ENCODE measurements at regions not wholly inside any gene's neighbourhood (a gene's known extent, or its start where the extent isn't known, plus 50 kb on each side); places are given as distances from the start of the nearest gene placed in this dataset.

- no peak for DNase-seq
These were observed 450.5 kb upstream of the ACVR2A start for GRCh38 chr2:147394179-147394790.

- no peak for DNase-seq
These were observed 452.6 kb upstream of the ACVR2A start for GRCh38 chr2:147392180-147392579.

- DNase-seq: no peak
These were observed 454.4 kb upstream of the ACVR2A start for GRCh38 chr2:147390475-147390874.

GRCh38 chr2:147389218-147389617, 455.6 kb upstream of the ACVR2A start:
- no peak for DNase-seq

GRCh38 chr2:147388217-147388616, 456.6 kb upstream of the ACVR2A start:
- DNase-seq: no peak

- DNase-seq: no peak
These were observed 458.5 kb upstream of the ACVR2A start for GRCh38 chr2:147386284-147386683.

- no peak for DNase-seq
These were observed 459.2 kb upstream of the ACVR2A start for GRCh38 chr2:147385600-147385999.

GRCh38 chr2:147384659-147385058, 460.2 kb upstream of the ACVR2A start:
- no peak for DNase-seq

DNA sequence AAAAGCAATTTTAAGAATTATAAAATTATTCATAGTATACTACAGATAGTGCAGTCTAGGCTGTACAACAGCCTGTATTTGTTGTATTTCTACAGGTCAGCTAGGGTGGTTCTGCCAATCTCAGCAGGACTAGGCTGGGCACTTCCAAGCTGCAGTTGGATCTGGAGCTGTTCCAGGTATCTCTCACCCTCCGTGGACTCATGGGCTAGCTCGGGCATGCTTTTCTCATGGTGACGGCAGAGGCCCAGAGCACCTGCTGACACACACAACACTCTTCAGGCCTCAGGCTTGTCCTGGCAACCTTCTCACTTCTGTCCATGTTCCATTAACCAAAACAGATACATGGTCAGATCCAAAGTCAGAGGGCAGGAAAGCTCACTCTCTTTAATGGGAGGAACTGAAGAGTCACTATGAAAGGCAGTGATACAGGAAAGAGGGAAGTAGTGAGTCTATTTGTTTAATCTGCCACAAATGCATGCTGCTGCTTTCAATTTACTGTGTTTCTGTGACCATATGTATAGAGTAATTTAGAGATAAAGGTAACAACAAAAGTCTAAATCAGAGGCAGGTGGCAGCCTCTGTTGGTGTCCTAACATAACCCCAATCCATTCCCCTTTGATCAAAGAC, 462.4 kb upstream of the ACVR2A start:
- DNase-seq: peak; percentile 74

DNA sequence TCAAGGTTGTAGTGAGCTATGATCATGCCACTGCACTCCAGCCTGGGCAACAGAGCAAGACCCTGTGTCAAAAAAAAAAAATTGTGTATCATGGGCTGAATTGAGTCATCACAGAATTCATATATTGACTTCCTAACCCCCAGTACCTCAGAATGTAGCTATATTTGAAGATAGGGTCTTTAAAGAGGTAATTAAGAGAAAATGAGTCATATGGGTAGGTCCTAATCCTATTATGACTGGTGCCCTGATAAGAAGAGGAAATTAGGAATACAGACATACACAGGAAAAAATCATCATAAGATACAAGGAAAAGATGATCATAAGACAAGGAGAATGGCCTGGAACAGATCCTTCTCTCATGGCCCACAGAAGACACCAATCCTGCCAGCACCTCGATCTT, 466.4 kb upstream of the ACVR2A start:
- no peak for DNase-seq

DNA sequence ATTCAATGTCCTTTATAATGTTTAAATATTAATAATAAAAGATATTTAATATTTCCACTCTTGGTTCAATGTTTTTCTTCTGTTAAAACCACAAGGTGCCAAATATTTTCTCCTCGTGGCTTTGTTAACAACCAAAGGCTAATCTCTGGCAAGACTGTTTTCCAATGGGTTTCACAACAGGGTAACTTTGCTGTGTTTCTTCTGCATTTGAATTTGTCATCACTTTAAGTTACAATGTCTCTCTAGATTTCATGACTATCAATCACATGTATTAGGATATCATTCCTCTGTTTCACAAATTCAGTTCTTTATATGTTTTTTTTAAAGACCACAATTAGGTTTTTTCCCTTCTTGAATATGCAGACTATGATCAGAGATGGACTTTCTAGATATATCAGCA, 469.8 kb upstream of the ACVR2A start:
- no peak for DNase-seq

DNA sequence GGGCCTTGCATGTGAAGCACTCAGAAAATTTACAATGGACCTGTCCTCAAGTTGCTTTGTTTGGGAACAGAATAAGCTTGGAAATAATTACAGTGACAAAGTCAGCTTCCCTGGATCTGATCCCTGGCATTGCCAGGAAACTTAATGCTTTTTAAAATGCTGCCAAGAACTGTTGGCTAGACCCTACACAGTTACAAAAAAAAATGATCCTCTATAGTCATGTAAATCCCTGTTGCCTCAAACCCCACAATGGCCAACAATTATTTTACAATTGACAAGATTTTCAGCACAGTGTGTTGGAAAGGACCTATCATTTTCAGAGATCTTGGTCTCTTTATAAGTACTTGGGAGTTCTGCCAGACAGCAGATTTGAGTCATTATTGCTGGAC, 470.4 kb upstream of the ACVR2A start:
- DNase-seq: no peak

DNA sequence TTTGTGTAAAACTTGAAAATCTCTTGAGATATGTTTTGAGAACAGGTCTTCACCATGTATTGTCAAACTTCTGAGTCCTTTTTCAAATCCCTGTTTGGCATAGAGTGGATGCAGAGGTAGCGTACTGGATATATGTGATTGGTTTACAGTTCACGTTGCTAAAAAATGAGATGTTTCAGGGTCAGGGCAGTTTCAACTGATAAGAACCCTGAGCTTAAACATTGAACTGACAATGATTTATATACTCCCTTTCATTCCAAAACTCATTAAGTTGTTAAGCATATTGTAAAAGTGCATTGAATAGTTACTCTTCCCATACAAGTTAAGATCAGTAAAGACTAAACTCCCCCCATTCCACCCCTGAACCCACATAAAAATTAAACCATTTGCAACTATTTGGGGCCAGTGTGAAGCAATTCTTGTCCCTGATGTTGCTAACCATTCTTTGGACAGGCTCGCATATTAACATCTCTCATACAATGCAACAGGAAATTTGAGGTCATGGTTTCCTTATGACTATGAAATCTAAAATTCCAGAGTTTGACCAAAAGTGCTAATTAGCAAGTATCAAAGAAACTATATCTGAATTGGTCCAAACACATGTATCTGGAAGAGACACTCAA, 470.9 kb upstream of the ACVR2A start:
- DNase-seq: no peak

DNA sequence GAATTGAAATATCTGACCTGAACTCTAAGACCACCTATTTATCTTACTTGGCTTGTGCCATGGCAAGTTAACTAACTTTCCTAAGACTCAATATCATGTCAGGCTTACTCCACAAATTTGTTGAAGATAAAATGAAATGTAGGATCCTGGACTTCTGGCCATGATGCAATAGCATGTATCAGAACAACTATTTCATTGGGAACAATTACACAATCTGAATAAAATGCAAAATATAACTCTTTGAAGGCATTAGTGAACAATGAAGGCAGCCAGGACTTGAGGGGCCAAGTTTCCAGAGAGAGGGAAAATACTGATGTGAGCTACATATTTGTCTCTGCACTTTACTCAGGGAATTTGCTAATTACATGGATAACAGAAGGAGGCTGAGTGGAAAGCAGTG, 476.5 kb upstream of the ACVR2A start:
- no peak for DNase-seq

- DNase-seq: no peak
These were observed 478.6 kb upstream of the ACVR2A start for GRCh38 chr2:147366279-147366678.

- DNase-seq: no peak
These were observed 479.2 kb upstream of the ACVR2A start for GRCh38 chr2:147365622-147366021.

GRCh38 chr2:147364597-147364996, 480.2 kb upstream of the ACVR2A start:
- no peak for DNase-seq

DNA sequence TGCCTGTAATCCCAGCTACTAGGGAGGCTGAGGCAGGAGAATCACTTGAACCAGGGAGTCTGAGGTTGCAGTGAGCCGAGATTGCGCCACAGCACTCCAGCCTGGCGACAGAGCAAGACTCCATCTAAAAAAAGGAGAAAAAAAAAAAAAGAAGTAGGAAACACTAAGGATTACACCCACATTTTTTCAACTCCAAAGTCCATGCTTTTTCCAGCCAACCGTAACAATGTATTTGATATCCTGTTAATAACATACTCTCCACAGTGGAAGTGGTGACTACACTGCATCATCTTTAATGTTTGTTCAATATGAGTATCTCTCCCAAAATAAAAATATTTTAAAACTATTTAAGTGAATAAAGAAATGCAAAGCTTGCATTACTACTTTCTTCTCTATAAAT, 481.6 kb upstream of the ACVR2A start:
- no peak for DNase-seq

- no peak for DNase-seq
These were observed 486.5 kb upstream of the ACVR2A start for GRCh38 chr2:147358375-147358774.

- DNase-seq: no peak
These were observed 488.7 kb upstream of the ACVR2A start for GRCh38 chr2:147356157-147356556.

GRCh38 chr2:147355706-147356105, 489.1 kb upstream of the ACVR2A start:
- DNase-seq: no peak

DNA sequence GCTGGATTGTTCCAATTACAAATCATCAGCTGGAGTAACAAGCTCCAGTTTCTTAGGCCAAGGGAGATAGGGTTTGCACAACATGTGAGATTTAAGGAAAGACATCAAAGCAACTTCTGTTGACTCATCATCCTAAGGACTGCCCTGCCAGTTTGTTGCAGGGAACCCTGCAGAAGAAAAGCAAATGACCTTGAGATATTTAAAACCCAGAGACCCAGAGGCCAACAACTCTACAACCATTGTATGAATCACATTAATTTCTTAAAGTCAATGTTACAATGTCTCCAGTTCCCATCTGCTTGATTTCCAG, 491.8 kb upstream of the ACVR2A start:
- no peak for DNase-seq

GRCh38 chr2:147352264-147353071, 492.4 kb upstream of the ACVR2A start:
- DNase-seq: no peak

DNA sequence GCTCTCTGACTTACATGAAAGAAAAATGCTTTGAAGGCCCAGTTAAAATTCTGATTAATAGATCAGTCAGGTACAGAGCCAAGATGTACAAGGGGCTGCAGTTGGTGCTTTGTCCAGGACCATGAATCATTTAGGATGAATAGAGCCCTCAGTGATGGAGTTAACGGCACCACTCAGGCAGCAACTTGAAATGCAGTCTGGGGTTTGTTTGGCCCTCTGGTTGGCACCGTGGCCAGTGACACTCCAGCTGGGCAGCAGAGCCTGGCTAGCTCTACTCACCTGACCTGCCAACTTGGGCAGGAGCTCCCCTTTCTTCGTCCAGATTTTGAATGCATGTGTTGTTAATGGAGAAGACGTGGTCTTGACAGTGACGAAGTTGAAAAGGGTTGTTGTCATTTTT, 493.0 kb upstream of the ACVR2A start:
- DNase-seq: no peak
